A673 (cell line): ENCODE measurements at regions not wholly inside any gene's neighbourhood (a gene's known extent, or its start where the extent isn't known, plus 50 kb on each side); places are given as distances from the start of the nearest gene placed in this dataset.

Experiments used
- BruUV-seq: library from RNA; stranded (reverse); fragments of 400-500 nt; replicated peaks from 2 replicates; lab custom pipeline; 2021; lab: Mats Ljungman, UMichigan
- CTCF ChIA-PET: fragments of 300-600 bp; sonication (Branson Sonifier 250); formaldehyde crosslinking; loops from one replicate; lab custom pipeline; 2022; ENCODE audit warnings: antibody characterized with exemption; lab: Charles Lee
- POLR2A ChIA-PET: fragments of 300-600 bp; sonication (Branson Sonifier 250); formaldehyde crosslinking; loops from one replicate; lab custom pipeline; 2022; ENCODE audit warnings: antibody characterized with exemption; ENCODE audit not compliant: low non-redundant PET; lab: Charles Lee
- DNase-seq: peaks from one replicate; pipeline ENCODE4 v3.0.0-alpha.2; 2015; ENCODE audit warnings: low spot score
- H3K27ac ChIP-seq: fragments of 200-600 bp; sonication (generic); 2 replicates; pipeline ENCODE4 v1.5.1; 2016; ENCODE audit warnings: mixed run types, low read depth, mild to moderate bottlenecking, mixed read lengths, antibody characterized with exemption, low read length; ENCODE audit not compliant: poor library complexity, severe bottlenecking
- H3K27me3 ChIP-seq: fragments of 200-600 bp; sonication (generic); replicated peaks from 2 replicates; pipeline ENCODE4 v1.6.1; 2017; ENCODE audit warnings: mixed run types, low read depth, mild to moderate bottlenecking, mixed read lengths, antibody characterized with exemption, low read length; ENCODE audit not compliant: insufficient read depth, poor library complexity
- H3K36me3 ChIP-seq: fragments of 200-600 bp; sonication (generic); 2 replicates; pipeline ENCODE4 v1.6.1; 2016; ENCODE audit warnings: mixed run types, mild to moderate bottlenecking, mixed read lengths, antibody characterized with exemption, low read length; ENCODE audit not compliant: insufficient read depth, poor library complexity, severe bottlenecking
- H3K4me1 ChIP-seq: fragments of 200-600 bp; sonication (generic); 2 replicates; pipeline ENCODE4 v1.6.1; 2017; ENCODE audit warnings: mixed run types, mild to moderate bottlenecking, mixed read lengths, antibody characterized with exemption, low read length; ENCODE audit not compliant: insufficient read depth, poor library complexity, severe bottlenecking
- H3K4me3 ChIP-seq: fragments of 200-600 bp; sonication (generic); 2 replicates; pipeline ENCODE4 v1.5.1; 2016; ENCODE audit warnings: low read depth, mixed run types, mild to moderate bottlenecking, mixed read lengths, low read length; ENCODE audit not compliant: poor library complexity, severe bottlenecking
- H3K9me3 ChIP-seq: fragments of 200-600 bp; sonication (generic); 2 replicates; pipeline ENCODE4 v1.6.1; 2016; ENCODE audit warnings: mixed run types, low read depth, mild to moderate bottlenecking, mixed read lengths, antibody characterized with exemption, low read length; ENCODE audit not compliant: poor library complexity, severe bottlenecking
- CTCF ChIP-seq: fragments of 300-800, 200-600 bp; sonication (generic); conservative IDR thresholded peaks from 2 replicates; pipeline ENCODE4 v1.5.1; 2017; ENCODE audit warnings: low read depth, mild to moderate bottlenecking, antibody characterized with exemption, low read length, moderate library complexity, mixed read lengths
- EZH2 ChIP-seq: fragments of 200-600 bp; sonication (generic); IDR thresholded peaks from 2 replicates; pipeline ENCODE4 v1.6.1; 2017; ENCODE audit warnings: borderline replicate concordance, low read depth, mild to moderate bottlenecking, mixed read lengths, antibody characterized with exemption, low read length; ENCODE audit not compliant: poor library complexity, severe bottlenecking
- intact Hi-C: fragments of 100-400 bp; cut with micrococcal nuclease; formaldehyde crosslinking; loops from one replicate; pipeline ENCODE4 v1.10.0; 2022; ENCODE audit not compliant: unreplicated experiment

- Histone ChIP-seq H3K27me3 (no peaks in the 10 kb centered on the region), H3K4me1 (no peaks in the 10 kb centered on the region), H3K27ac (no peak overlapping the region), H3K4me3 (no peak overlapping the region), H3K9me3 (no peaks in the 10 kb centered on the region), H3K36me3 (no peaks in the 10 kb centered on the region)
- no peak for TF ChIP-seq CTCF
- POLR2A ChIA-PET: no interaction called here
- no TSS peak for BruUV-seq
- intact Hi-C loops: no loop called here
- CTCF ChIA-PET: no interaction called here
- no peak for DNase-seq
Observed at GRCh38 chr21:26784974-26785373, 60.2 kb downstream of the ADAMTS1 start.

DNA sequence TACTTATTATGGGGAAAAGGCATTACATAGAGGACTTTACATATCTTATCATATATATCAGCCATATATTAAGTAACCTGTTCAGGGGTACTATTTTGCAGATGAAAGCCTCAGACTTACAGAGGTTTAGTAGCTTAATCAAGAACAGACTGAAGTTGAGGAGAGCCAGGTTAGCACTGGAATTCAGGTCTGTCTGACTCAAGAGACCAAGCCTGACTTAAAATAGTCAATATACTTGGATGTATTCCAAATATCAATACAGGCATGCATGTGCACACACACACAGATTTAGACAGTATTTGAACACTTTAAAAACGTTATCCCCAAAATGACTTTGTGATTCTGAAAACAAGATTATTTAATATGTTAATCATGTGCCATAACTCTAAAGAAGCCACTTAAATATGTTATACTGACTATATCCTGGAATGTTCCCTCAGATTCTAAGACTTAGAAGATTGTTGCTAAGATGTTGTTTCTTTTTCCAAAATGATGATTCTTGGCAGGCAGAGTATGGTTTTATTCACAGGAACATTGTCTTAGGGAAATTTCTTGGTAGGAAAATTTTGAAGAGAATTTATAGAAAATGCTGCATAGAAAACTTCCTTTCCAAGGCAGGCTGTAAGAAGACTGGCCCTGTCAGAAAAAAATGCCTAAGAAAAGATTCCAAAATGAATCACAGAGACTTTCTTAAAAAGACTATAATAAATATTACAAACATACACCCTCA is 61.6 kb downstream of the ADAMTS1 start:
- H3K36me3 ChIP-seq: no peaks in the 10 kb centered on the region
- intact Hi-C loops: no loop called here
- no peak overlapping the region for H3K4me3 ChIP-seq
- CTCF ChIA-PET: no interaction called here
- no peak for DNase-seq
- H3K27ac ChIP-seq: no peak overlapping the region
- TF ChIP-seq EZH2 (no peak), CTCF (no peak)
- no peaks in the 10 kb centered on the region for H3K27me3 ChIP-seq
- BruUV-seq: no TSS peak
- no peaks in the 10 kb centered on the region for H3K4me1 ChIP-seq
- no peaks in the 10 kb centered on the region for H3K9me3 ChIP-seq
- POLR2A ChIA-PET: interaction anchor here (0.6 kb wide), 1 partner anchor 471 kb away, joined by 3 read pairs; no protein-coding TSS in a partner anchor

DNA sequence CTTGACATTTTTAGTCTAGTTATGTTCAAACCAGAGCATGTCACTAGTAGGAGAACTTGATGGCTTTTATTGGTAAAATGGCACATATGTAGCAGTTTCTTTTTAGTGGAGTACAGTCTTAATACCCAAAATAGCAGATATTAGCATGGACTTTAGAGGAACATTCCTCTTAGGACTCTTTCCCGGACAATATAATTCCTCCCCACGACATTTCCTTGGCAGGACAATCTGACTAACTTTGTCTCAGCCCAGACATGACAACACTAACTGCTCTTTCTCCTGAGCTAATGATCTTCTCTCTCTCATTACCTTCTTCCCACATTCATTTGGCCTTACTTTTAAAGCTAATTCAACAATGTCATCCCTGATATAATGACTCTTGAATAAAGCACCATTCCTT is 62.5 kb downstream of the ADAMTS1 start:
- Histone ChIP-seq H3K27me3 (no peaks in the 10 kb centered on the region), H3K36me3 (no peaks in the 10 kb centered on the region), H3K4me3 (no peak overlapping the region), H3K4me1 (no peaks in the 10 kb centered on the region), H3K9me3 (no peaks in the 10 kb centered on the region), H3K27ac (no peak overlapping the region)
- no TSS peak for BruUV-seq
- TF ChIP-seq EZH2: no peak
- TF ChIP-seq CTCF: no peak
- intact Hi-C loops: no loop called here
- DNase-seq: no peak
- POLR2A ChIA-PET: no interaction called here
- CTCF ChIA-PET: no interaction called here
